Small intestine (tissue), 7 donors: ENCODE measurements at regions not wholly inside any gene's neighbourhood (a gene's known extent, or its start where the extent isn't known, plus 50 kb on each side); places are given as distances from the start of the nearest gene placed in this dataset.

Experiments used
- DNase-seq, 2 donors: peaks; one replicate each; pipeline versions ENCODE4 v3.0.0 to v3.0.0-alpha.2; 2013
- FAIRE-seq: peaks from 2 replicates; lab custom pipeline; 2012; peaks lifted over from hg19 to GRCh38; lab: Jason Lieb, UNC
- H3K27ac ChIP-seq, 3 donors: one replicate each; pipeline ENCODE4 v1.5.1; 2013; ENCODE audit warnings: low read length in 2 of 3, mild to moderate bottlenecking in 2 of 3, control low read depth in 1 of 3, inconsistent platforms in 1 of 3, low read depth in 1 of 3, moderate library complexity in 1 of 3
- H3K27me3 ChIP-seq, 3 donors: one replicate each; pipeline ENCODE4 v1.6.1; 2013; ENCODE audit warnings: low read length in 3 of 3, inconsistent platforms in 1 of 3; ENCODE audit not compliant: control insufficient read depth in 3 of 3, insufficient read depth in 3 of 3
- H3K36me3 ChIP-seq, 3 donors: one replicate each; pipeline ENCODE4 v1.6.1; 2013; ENCODE audit warnings: low read length in 3 of 3, inconsistent platforms in 1 of 3, low read depth in 1 of 3, mild to moderate bottlenecking in 1 of 3, moderate library complexity in 1 of 3; ENCODE audit not compliant: control insufficient read depth in 3 of 3, insufficient read depth in 2 of 3
- H3K4me1 ChIP-seq, 3 donors: one replicate each; pipeline ENCODE4 v1.6.1; 2013; ENCODE audit warnings: low read length in 2 of 3, inconsistent platforms in 1 of 3, low read depth in 1 of 3, mild to moderate bottlenecking in 1 of 3, moderate library complexity in 1 of 3; ENCODE audit not compliant: control insufficient read depth in 3 of 3, insufficient read depth in 2 of 3
- H3K4me3 ChIP-seq, 3 donors: one replicate each; pipeline ENCODE4 v1.5.1; 2013; ENCODE audit warnings: low read length in 3 of 3, control low read depth in 1 of 3, inconsistent platforms in 1 of 3, low read depth in 1 of 3, mild to moderate bottlenecking in 1 of 3, moderate library complexity in 1 of 3
- H3K9me3 ChIP-seq, 2 donors: one replicate each; pipeline ENCODE4 v1.6.1; 2013; ENCODE audit warnings: low read depth in 1 of 2, low read length in 1 of 2; ENCODE audit not compliant: control insufficient read depth in 2 of 2, insufficient read depth in 1 of 2
- WGBS, 3 donors: extraction: QIAGEN DNeasy Blood & Tissue Kit; methylation state at CpG; one replicate each; pipeline ENCODE4 v1.1.7; 2013; 5-methylcytosine and 5-hydroxymethylcytosine counted together
- donor health status: healthy with polysubstance abuse.
- donor health status: control.
- donor health status: control.
- donor health status: Bipolar disorder and iron deficiency.
- donor health status: healthy.

DNA sequence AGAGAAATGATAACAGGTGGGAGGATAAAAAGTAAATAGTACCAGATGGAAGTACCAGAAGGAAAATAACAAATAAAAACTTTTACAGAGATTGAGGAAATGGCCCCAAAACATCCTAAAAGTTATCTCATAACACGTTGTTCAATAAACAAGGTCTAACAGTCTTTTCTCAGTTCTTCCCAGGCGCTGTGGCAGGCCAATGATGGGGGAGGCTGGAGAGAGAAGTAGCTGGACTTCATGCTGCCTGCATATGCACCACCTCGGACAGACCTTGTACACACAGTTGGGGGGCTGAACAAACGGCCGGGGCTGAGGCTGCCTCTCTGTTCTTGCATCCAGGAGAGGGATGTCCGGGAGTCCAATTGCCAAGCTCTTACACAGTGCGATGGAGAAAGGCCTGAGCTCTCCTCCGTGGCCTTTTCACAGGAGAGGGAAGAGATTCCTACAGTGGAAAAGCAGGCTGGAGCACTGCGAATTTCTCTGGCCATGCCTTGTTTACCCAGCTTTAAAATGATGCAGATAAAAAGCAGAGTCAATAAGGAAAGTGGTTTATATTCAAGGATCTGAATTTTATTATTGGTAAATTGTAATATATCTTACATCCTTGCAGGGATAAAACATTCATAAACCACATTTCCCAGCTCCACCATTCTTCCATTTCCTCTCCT lies 109.8 kb downstream of the PHLDA1 start:
- DNase-seq (no peak), FAIRE-seq (no peak)
- no peaks in the 10 kb centered on the region for H3K36me3 ChIP-seq
- peaks cover 0 to 7% of the 10 kb centered on the region in 2 donors for H3K9me3 ChIP-seq
- no peak overlapping the region for H3K4me3 ChIP-seq
- 50 to 68% (median 62%) methylated on average over 9 of the region's 9 CpGs for WGBS, 3 donors
- no peaks in the 10 kb centered on the region for H3K4me1 ChIP-seq
- H3K27me3 ChIP-seq = no peaks in the 10 kb centered on the region
- no peak overlapping the region for H3K27ac ChIP-seq

DNA sequence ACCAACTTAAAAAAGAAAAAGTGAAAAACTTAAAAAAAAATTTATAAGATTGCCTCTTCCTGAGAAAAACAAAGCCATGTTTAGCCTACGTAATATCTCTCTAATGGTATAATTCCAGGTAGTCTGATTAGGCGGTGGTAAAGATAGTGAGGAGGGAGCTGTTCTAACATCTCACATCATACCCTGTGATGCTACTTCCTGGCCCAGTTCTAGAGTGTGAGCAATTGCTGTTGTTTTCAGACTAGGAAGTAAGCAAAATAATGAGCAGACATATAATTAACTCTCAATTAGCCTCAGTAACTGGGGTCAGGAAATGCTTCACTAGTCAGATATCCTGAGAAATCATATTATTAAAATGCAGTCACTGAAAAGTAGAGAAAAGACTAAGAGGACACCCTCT lies 113.9 kb downstream of the PHLDA1 start:
- Histone ChIP-seq H3K4me3 (no peak overlapping the region), H3K36me3 (no peaks in the 10 kb centered on the region), H3K9me3 (no peaks in the 10 kb centered on the region), H3K4me1 (peaks cover 0 to 4% (median 0%) of the 10 kb centered on the region in 3 donors), H3K27ac (no peak overlapping the region), H3K27me3 (no peaks in the 10 kb centered on the region)
- FAIRE-seq = no peak
- DNase-seq = no peak
- WGBS, 3 donors = 73 to 88% (median 87%) methylated on average over 2 of the region's 2 CpGs

GRCh38 chr12:75917083-75917482 lies 114.5 kb downstream of the PHLDA1 start:
- H3K27ac ChIP-seq = no peak overlapping the region
- DNase-seq (no peak), FAIRE-seq (no peak)
- no peaks in the 10 kb centered on the region for H3K27me3 ChIP-seq
- no peaks in the 10 kb centered on the region for H3K9me3 ChIP-seq
- H3K4me3 ChIP-seq = no peak overlapping the region
- peaks cover 0 to 4% (median 0%) of the 10 kb centered on the region in 3 donors for H3K4me1 ChIP-seq
- no peaks in the 10 kb centered on the region for H3K36me3 ChIP-seq

DNA sequence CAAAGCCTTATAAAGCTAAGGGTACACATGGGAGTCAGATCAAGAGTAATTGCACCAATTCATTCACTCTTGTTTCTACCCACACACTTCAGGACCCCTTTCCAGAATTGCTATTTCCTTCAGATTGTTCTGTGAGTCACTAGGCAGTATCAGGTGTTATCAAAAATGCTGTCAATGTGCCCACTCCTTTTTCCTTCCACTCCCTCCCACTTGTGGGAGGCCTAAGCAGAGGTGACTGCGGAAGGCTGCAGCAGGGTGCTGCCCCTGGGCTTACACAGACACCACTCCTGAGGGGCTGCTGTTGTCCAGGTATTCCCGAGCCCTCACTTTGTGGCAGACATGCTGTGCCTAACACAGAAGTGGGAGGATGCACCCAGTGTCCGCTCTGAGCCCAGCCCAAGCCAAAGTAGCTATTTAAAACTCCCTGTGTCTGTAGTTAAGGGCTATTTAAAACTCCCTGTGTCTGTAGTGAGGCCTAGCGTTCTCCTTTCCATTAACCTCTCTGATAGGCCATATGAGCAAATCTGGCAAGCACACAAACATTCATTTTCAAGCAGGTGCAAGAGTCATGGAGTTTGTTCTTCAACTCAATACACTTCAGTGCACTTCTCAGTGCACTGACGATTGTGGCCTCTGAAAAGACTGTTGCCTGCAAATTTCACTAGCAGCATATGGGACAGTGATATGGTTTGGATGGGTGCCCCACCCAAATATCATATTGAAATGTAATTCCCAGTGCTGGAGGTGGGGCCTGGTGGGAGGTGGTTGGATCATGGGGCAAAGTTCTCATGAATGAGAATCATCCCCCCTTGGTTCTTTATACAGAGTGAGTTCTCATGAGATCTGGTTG lies 117.8 kb downstream of the PHLDA1 start:
- DNase-seq (peak in 1 of 2 donors; percentile 21), FAIRE-seq (no peak)
- no peaks in the 10 kb centered on the region for H3K36me3 ChIP-seq
- 40 to 66% (median 53%) methylated on average over 5 of the region's 5 CpGs for WGBS, 3 donors
- H3K27ac ChIP-seq = no peak overlapping the region
- no peaks in the 10 kb centered on the region for H3K27me3 ChIP-seq
- H3K9me3 ChIP-seq = no peaks in the 10 kb centered on the region
- peaks cover 0 to 4% (median 0%) of the 10 kb centered on the region in 3 donors for H3K4me1 ChIP-seq
- H3K4me3 ChIP-seq = no peak overlapping the region

GRCh38 chr12:75909714-75910656 lies 121.6 kb downstream of the PHLDA1 start:
- H3K9me3 ChIP-seq = no peaks in the 10 kb centered on the region
- H3K36me3 ChIP-seq = no peaks in the 10 kb centered on the region
- no peaks in the 10 kb centered on the region for H3K27me3 ChIP-seq
- H3K4me3 ChIP-seq = no peak overlapping the region
- peaks cover 0 to 4% (median 0%) of the 10 kb centered on the region in 3 donors for H3K4me1 ChIP-seq
- FAIRE-seq (no peak), DNase-seq (no peak)
- no peak overlapping the region for H3K27ac ChIP-seq
- 76 to 83% (median 77%) methylated on average over 7 of the region's 7 CpGs for WGBS, 3 donors

GRCh38 chr12:75908961-75909605 lies 122.5 kb downstream of the PHLDA1 start:
- Histone ChIP-seq H3K4me3 (no peak overlapping the region), H3K27ac (no peak overlapping the region), H3K4me1 (peaks cover 0 to 4% (median 0%) of the 10 kb centered on the region in 3 donors), H3K27me3 (no peaks in the 10 kb centered on the region), H3K9me3 (no peaks in the 10 kb centered on the region), H3K36me3 (no peaks in the 10 kb centered on the region)
- FAIRE-seq (no peak), DNase-seq (peak; percentile 9 to 28)
- 8 to 26% (median 25%) methylated on average over 2 of the region's 2 CpGs for WGBS, 3 donors

- no peak for FAIRE-seq
- WGBS, 3 donors = 89 to 96% (median 93%) methylated on average over 2 of the region's 2 CpGs
Measured at GRCh38 chr12:75905922-75906321, 125.7 kb downstream of the PHLDA1 start.

More at GRCh38 chr12:75905922-75906321, 125.7 kb downstream of the PHLDA1 start:
- Histone ChIP-seq H3K27me3 (no peaks in the 10 kb centered on the region), H3K4me3 (no peak overlapping the region), H3K36me3 (no peaks in the 10 kb centered on the region), H3K9me3 (no peaks in the 10 kb centered on the region), H3K27ac (no peak overlapping the region), H3K4me1 (no peaks in the 10 kb centered on the region)
- no peak for DNase-seq
